ENCODE measurements at regions not wholly inside any gene's neighbourhood (a gene's known extent, or its start where the extent isn't known, plus 50 kb on each side); places are given as distances from the start of the nearest gene placed in this dataset.

- TF ChIP-seq CTCF (IDR thresholded peaks at IDR 0.05) = no peak
- Histone ChIP-seq H3K36me3 (no peaks in the 10 kb centered on the region), H3K4me1 (no peaks in the 10 kb centered on the region), H3K27me3 (no peaks in the 10 kb centered on the region), H3K9me3 (no peaks in the 10 kb centered on the region), H3K4me3 (no peak overlapping the region), H3K27ac (no peak overlapping the region)
- no peak for DNase-seq (ENCODE audit: low spot score)
Observed at GRCh38 chr2:144180131-144180530, 339.8 kb downstream of the ZEB2 start.

DNA sequence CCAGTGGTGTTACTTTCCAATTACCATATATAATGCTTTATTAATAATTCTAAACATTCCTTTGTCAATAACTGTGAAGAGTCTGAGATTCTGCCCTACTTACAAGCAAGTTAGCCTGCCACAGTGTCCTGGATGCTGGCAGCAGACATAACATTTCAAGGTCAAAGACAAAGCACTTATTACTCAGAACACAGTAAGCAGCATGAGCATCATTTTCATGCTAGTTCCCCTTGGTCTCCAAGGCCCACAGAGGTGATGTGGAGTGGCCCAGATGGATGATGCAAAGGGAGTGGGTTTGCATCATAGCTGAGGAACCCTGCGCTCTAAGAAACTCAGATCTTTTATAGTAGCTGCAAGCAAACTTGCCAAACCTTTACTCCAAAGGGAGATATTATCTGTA, 349.7 kb downstream of the ZEB2 start:
- no peak overlapping the region for H3K27ac ChIP-seq

GRCh38 chr2:144166743-144167142, 353.2 kb downstream of the ZEB2 start:
- H3K36me3 ChIP-seq = no peaks in the 10 kb centered on the region
- no peak overlapping the region for H3K27ac ChIP-seq
- no peak for DNase-seq (ENCODE audit: low spot score)
- no peaks in the 10 kb centered on the region for H3K4me1 ChIP-seq
- TF ChIP-seq CTCF (IDR thresholded peaks at IDR 0.05) = no peak
- H3K4me3 ChIP-seq = no peak overlapping the region
- no peaks in the 10 kb centered on the region for H3K27me3 ChIP-seq
- no peaks in the 10 kb centered on the region for H3K9me3 ChIP-seq

More for the DNA sequence above, 349.7 kb downstream of the ZEB2 start:
- Histone ChIP-seq H3K27me3 (no peaks in the 10 kb centered on the region), H3K4me3 (no peak overlapping the region), H3K4me1 (no peaks in the 10 kb centered on the region), H3K9me3 (no peaks in the 10 kb centered on the region), H3K36me3 (no peaks in the 10 kb centered on the region)
- DNase-seq (ENCODE audit: low spot score) = no peak
- TF ChIP-seq CTCF (IDR thresholded peaks at IDR 0.05) = no peak

DNA sequence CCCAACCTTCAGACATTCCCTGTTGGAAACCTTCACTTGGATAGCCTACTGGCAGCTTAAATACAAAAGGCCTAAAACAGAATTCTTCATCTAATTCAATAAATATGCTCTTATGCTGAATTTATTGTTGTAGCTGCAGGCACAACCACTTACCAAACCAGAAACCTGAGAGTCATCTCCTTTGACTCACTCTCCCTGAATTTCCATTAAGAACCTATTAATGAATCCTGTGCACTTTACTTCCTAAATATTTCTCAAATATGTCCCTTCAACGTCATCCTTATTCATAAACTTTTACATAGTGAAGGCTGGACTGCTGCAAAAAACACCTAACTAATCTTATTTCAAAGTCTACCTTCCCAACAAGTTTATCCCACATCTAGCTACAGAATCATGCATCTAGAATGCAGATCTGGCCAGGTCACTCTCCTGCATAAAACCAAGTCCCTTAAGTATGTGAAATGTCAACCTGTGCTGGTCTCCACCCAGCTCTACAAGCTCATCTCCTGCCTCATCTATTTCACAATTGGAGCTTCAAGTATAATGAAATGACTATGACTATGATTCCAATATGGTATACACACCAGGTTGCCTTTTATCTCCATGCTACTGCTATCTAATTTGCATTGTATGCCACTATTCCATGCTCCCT, 354.2 kb downstream of the ZEB2 start:
- Histone ChIP-seq H3K27ac (no peak overlapping the region), H3K4me1 (no peaks in the 10 kb centered on the region), H3K36me3 (no peaks in the 10 kb centered on the region), H3K9me3 (no peaks in the 10 kb centered on the region), H3K4me3 (no peak overlapping the region), H3K27me3 (no peaks in the 10 kb centered on the region)
- no peak for TF ChIP-seq CTCF (IDR thresholded peaks at IDR 0.05)
- DNase-seq (ENCODE audit: low spot score) = no peak

DNA sequence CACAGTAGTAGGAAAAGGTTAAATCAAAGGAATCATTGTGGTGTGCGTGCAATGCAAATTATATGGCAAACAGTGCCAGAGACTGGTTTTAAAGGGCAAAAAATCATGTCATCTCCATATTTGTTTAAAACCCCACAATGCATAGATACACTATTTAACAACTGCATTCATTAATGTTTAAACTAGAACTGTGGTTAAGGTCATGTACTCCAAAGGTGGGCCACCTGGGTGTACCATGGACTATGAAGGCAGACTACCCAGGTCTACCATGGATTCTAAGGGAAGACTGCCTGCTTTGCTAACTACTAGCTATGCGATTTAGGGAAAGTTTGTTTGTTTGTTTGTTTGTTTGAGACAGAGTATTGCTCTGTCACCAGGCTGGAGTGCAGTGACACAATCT, 356.3 kb downstream of the ZEB2 start:
- Histone ChIP-seq H3K27me3 (no peaks in the 10 kb centered on the region), H3K36me3 (no peaks in the 10 kb centered on the region), H3K9me3 (no peaks in the 10 kb centered on the region), H3K4me3 (no peak overlapping the region), H3K4me1 (no peaks in the 10 kb centered on the region), H3K27ac (no peak overlapping the region)
- TF ChIP-seq CTCF (IDR thresholded peaks at IDR 0.05) = no peak
- DNase-seq (ENCODE audit: low spot score) = no peak

- Histone ChIP-seq H3K9me3 (no peaks in the 10 kb centered on the region), H3K4me3 (no peak overlapping the region), H3K36me3 (no peaks in the 10 kb centered on the region), H3K27ac (no peak overlapping the region), H3K4me1 (no peaks in the 10 kb centered on the region), H3K27me3 (no peaks in the 10 kb centered on the region)
- DNase-seq (ENCODE audit: low spot score) = no peak
- TF ChIP-seq CTCF (IDR thresholded peaks at IDR 0.05) = peak in 1 of 2 donors; percentile 58
Observed at GRCh38 chr2:144162652-144163051, 357.3 kb downstream of the ZEB2 start.
